ENCODE measurements at regions not wholly inside any gene's neighbourhood (a gene's known extent, or its start where the extent isn't known, plus 50 kb on each side); places are given as distances from the start of the nearest gene placed in this dataset.

DNA sequence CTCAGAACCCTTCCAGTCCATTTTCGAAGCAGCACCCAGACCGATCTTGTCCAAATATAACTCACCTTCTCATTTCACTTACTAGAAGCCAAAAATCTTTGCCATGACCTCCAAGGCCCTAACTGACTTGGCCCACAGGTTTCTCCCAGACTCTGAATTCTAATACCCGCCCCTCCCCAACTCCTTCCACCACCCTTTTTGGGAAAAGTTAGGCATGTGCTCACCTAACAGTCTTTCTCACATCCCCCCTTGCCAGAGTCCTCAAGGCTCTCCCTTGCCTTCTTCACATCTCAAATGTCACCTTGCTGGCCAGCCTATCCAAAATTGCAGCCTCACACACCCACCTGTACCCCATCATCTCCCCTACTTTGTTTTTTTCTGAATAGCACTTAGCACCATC is 369.3 kb downstream of the NXPE2 start:
- DNase-seq = no peak

DNA sequence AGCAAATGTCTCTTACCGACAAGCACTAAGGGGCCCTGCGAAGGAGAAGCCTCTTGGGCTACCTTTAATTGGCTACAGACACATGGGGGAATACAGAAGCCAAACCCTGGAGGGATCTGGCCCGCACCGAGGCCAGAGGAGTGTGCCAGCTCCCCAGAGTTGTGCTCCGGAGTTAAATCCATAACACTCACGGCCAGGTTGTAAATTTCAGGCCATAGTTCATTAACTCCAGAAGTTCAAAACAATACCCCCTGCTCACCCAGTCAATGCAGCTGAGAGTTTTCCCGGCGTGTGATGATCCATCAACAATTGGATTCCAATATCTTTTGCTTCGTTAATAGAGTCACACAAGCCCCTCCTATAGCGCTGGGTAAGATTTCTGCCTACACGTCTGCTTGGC is 371.5 kb downstream of the NXPE2 start:
- DNase-seq = no peak

DNA sequence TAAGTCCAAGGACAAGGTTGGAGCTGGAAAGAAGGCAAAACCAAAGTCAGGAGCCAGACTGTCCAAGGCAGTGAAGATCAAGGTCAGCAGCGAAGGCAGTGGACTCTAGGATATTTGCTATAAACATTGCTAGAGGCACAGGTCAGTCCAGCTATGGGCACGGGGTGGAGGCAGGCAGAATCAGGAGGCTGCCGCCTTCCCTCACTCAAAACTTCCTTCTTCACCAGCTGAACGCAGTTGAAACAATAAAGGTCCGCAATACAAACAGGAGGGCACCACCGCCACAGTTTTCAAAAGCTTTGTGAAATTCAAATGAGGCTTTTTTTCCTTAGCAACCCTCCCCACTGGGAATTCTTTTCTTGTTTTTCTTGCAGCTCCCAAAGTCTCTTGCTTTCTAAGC is 372.4 kb downstream of the NXPE2 start:
- DNase-seq = no peak

DNA sequence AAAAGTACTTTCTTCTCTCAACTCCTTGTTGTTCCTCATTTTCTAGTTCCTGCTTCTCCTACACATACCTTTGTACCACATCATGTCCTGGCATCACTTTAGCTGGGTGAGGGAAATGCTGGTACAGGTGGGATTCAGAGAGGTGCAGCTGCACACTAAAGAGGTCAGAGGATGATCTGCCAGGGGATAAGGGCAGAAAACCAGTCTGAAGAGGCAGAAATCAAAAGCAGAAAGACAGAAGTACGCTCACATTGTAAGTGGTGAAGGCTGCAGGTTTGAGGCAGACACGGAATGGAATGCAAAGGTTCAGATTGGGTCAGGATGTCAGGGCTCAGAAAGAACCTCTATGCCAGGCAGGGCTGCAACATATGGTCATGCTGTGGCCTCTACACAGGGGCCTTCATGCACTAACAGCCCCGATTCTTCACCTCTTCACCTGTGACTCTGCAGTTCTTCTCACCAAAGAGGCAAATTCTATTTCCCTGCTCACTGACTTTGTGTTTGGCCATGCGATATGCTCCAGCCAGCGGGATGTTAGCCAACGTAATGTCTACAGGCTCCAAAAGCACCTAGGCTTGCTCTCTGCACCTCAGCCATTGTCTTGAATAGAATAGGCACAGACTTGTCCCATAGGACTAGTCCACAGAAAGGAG is 373.7 kb downstream of the NXPE2 start:
- no peak for DNase-seq

DNA sequence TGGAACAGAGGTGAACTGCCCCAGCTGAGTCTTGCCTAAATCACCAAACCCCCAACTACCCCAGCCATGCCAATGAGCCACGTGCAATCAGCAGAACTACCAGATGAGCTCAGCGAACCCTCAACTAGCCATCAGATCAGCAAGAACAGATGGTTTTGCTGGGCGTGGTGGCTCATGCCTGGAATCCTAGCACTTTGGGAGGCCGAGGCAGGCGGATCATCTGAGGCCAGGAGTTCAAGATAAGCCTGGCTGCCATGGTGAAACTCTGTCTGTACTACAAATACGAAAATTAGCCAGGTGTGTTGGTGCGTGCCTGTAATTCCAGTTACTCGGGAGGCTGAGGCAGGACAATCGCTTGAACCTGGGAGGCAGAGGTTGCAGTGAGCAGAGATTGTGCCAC is 374.3 kb downstream of the NXPE2 start:
- no peak for DNase-seq

DNA sequence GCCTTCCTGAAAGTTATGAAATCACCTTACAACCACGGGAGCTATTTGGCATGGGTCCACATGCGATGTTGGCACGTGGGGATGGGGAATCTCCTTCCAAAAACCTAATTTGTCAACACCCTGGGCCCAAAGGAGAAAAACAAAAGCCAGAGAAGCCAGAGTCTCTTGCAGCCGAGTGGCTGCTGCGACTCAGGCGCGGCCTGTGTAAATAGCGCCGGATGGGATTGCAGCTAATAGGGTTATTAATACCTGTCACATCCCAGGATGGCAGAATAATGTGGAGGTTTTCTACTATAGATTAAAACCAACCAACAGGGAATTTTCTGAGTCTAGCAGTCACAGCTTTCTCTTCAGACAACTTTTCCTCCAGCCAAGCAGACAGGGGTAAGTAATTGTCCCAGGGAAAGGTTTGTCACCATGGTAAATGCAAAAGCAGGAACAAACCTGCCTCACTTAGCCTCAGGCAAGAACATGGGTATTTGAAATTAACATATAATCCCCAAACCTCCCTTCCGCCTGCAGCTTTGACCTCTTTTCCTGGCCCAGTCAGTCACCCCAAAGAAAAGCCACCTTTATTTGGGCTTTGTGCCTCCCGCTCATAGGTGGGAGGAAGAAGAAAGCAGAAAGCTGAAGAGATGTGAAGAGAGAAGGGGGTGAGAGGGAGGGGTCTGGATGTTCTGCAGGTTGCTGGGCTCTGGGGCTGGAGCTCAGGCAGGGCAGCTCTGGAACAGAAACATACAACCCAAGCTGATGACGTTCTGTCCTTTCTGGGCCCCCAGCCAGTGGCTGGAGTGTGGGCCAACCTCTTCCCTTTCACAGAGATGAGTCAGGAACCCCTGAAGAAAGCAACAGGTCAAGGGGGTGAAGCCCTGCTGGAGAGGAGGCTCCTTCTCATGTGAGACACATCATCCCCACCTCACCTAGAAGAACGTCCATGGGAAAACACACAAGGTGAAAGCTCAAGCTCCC is 376.5 kb downstream of the NXPE2 start:
- no peak for DNase-seq

DNA sequence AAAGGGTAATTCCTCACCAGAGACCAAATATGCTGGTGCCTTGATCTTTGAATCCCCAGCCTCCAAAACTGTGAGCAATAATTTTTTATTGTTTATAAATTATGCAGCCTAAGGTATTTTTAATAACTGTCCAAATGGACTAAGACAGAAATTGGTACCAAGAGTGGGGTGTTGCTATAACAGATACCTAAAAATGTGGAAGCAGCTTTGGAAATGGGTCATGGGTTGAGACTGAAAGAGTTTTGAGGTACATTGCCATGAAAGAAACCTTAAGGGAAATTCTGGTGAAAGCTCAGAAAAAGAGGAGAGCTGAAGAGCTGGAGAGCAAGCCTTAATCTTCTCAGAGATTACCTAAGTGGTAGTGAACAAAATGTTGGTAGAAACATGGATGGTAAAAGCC is 378.2 kb downstream of the NXPE2 start:
- no peak for DNase-seq

DNA sequence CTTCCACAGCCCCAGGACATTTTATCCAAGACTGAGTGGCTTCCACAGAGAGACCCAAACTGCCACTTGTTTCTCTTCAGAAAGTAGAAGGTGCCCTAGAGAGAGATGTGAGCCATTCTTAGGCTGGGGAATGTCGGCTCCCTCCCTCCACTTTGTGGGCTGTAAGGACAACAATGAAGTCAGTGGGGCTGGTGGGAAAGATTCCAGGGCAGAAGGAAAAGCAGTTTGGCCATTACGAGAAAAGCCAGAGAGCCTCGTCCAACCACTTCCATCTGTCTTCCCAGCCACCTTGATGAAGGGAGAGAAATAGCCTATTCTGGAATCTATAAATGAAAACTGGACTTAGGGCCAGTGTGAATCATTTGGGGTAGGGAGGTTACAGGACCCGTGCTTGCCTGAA is 382.5 kb downstream of the NXPE2 start:
- DNase-seq = no peak

DNA sequence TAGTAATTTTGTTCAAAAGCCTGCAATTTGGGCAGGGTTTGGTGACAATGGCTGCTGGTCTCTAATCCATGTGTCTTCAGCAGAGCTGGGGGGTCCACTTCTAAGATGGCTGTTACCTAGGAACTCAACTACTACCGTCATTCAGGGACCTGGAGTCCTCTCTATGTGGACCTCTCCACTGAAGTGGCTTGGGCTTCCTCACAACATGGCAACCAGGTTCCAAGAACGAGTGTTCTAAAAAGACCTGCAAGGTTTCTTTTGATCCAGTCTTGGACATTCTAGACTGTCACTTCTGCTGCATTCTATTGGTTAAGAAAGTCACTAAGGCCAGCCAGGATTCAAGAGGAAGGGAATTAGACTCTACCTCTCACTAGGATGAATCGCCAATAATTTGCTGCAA is 387.0 kb downstream of the NXPE2 start:
- no peak for DNase-seq

DNA sequence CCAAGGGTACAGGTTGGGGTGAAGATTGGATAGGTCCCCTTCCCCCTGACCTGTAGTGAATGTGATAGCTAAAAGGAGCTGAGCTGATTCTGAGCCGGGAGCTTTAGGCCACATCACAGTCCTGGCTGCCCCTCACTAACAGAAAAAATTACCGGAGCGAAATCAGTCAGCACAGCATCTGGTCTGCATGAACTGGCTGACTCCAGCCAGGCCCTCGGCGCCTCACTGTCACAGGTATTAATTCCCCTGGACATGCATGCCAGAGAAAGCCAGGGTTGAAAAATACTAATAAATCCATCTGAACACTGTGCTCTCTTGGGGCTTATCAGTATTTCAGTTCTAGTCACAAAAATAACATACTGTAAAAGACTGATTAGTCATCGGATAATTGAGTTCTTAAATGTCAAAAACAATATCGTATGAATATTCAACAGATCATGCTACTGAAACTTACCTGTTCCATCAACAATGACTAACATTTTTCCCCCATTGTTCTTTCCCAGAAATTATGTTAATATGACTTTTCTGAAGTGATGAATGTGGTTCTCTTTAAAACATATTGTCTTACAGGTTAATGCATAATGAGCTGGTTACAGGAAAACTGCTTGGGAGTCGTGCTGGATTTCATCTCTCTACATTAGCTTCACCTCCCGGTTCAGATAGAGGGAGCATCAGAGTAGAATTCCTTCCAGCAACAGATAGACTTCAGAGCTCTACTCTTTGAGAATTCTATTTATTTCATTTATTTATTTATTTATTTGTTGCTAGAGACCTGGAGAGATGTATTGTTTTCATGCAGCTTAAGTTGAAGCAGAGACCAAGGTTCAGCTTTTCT is 387.7 kb downstream of the NXPE2 start:
- DNase-seq = no peak

DNA sequence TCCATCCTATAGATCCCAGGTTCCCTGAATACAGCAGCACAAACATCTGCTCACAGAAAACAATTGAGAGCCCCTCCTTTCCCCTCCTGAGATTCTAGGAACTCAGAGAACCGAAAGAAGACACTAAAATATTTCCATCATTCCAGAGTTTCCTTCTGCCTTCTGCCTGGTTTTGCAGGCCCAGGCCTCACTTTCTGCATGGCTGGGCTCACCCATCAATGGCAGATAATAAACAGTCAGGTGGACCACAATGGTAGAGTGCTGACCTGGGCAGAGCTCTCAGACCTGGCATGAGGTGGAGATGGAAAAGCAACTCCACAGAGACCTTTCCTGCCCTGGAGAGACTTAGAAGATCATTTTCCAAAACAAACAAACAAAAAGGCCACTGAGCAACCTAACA is 389.1 kb downstream of the NXPE2 start:
- DNase-seq = no peak

DNA sequence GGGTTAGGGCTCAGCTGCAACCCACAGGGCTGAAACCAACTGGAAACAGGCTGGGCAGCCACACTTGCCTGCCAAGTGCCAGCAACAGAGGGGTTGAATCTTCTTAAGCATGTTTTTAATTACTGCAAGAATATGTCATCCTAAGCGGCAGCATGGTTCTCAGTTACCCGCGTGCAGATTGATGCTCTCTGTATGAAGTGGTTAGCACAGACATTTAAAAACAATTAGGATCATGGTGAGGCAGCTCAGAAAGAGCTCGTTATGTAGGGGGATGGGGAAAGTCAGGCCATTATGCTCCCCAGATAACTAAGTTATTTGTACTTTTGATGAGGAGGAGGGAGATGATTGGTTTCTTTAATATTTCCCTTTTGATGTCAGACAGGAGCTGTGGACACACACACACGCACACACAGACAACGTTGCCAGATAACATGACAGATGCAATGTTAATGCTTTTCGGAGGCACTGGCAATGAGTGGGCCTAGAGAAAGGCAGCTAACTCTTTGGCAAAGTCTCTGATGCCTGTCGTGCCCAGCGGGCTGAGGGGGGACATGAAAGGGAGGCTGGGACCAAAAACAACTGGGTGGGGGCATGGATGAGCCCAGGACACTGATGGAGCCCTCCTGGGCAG is 389.7 kb downstream of the NXPE2 start:
- no peak for DNase-seq

DNA sequence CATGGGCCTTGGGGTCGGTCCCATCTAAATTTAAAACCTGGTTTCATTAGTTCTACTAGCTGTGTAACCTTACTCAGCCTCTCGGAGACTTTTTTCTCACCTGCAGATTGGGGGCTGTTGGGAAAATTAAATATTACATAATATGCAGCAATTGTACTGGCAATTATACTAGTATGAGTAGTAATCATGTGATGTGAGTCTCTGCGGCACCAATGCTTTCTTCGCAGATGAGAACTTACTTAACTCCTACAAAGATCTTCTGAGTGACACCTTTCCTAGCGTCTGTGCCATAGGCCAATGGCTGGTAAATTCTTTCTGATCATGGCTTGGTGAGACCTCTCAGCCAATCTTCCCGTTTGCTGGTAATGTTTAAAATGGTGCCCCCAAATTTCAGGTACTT is 391.3 kb downstream of the NXPE2 start:
- no peak for DNase-seq

DNA sequence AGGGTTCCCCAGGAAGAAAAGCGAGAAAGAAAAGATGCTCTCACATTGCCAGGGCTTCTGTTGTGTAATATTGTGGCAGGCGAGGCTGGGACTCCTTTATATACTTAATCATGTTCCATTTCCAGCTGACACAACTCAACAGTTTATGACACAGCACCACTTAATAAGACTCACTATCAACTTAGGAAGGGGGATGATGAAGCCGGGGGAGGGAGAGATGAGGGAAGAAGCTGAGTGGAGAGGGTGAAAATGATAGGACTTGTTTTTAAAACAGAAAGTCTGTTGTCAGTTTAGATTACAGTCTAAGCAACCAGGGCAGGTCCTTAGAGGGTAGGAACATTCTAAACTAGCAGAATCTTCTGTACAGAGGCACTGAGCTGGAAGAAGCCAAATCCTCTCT is 397.0 kb downstream of the NXPE2 start:
- no peak for DNase-seq

DNA sequence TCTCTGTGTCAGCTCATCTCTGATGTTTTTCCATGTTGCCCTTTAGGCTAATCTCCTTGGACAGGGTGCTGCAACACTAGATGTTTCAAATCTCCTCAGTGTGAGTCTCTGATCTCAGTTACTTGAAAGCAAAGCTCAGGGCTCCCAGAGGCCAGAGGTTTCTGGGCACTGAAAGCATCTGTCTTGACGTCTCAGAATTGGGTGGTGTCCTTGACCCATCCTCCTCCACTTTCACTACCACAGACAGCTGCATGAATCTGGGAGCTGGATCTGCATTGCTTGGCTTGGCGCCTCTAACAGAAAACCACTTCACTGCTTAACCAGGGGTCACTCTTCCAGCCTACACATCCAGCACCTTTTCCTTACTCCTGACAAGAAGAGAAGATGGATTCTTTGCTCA is 399.4 kb downstream of the NXPE2 start:
- DNase-seq = no peak

DNA sequence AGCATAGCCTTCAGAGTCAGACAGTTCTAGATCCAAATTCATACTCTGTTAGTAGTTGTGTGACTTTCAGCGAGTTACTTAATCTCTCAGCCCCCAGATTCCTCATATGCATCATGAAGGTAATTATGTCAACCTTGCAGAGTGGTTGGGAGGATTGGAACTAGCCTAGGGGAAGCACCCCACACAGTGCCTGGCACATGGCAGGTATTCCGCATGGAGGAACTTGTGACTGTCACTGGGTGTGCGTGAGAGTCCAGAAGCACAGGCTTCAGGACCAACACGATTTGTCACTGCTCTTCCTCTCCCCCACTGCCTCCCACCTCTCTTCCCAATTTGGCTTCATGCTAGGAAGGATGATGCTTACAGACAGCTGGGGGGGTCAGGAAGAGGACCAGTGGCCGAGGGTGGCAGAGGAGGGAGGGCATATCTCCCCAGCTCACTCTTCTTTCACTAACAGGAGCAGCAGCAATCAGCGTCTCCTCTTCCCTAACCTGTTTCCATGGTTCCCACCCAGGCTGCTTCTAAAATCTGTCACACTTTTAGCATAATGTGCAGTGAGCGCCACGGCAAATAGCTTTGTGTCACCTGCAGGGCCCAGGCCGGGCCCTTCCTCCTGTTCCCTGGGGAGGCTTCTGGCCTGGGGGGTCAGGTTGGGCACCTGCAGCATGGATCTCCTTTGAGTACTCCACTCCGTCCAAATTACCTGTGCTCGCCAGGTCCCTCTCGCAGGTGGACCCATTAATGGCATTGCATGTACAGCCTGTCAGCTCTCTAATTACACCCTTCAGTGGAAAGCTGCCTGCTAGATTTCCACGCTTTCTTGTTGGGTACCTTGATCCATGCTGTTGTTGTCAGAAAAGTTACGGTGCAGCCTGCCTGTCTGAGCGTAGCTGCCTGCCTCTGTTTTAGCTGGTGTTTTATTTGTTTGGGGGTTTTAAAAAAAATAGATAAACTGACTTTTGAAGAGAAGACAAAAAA is 400.4 kb downstream of the NXPE2 start:
- DNase-seq = no peak

DNA sequence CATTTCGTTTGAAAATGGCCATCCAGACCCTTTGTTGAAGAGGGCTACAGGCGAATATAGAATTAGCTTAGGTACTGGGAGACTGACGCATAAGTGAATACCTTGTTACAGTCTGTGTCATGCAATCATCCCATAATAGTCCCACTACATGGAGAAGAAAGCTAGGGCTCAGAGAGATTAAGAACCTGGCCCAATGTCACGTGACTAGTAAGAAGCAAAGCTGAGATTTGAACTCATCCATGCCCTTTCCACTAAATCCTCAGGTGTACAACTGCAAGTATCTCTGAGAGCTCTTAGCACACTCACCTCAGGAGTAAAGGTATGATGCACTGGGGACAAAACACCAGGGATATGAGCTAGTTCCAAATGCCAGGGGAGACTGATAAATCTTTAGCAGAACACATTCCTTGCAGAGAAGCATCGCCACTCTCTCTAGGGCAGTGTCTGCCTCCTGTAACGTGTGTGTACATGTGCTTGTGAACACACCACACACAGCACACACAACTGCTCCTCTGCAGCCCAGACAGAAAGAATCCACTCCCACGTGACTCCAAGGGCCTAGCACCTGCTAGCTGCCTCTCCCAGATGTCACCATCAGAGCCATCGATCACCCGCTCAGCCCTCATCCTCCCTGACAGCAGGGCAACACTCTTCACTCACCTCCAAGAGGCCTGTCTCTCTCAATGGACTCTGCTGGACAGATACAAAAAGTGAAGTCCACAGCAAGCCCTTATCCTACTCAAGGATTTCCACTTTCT is 402.8 kb downstream of the NXPE2 start:
- no peak for DNase-seq

DNA sequence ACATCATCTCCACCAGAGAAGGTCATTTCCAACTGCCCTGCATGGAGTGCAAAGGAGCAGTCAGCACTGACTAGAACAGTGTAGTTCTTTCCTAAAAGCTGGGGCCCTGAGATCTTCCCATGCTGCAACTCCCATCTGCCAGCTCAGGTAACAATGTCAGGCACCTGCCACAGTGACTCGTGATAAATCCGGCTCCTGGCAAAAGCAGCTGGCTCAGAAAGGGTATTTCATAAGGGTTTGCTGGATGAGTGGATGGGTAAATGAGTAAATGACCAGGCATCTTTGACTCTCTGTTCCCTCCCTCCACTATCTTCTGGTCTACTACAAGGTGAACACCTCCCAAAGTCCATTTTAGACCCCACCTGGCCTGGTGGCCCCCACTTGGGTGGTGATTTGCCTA is 403.6 kb downstream of the NXPE2 start:
- DNase-seq = no peak

DNA sequence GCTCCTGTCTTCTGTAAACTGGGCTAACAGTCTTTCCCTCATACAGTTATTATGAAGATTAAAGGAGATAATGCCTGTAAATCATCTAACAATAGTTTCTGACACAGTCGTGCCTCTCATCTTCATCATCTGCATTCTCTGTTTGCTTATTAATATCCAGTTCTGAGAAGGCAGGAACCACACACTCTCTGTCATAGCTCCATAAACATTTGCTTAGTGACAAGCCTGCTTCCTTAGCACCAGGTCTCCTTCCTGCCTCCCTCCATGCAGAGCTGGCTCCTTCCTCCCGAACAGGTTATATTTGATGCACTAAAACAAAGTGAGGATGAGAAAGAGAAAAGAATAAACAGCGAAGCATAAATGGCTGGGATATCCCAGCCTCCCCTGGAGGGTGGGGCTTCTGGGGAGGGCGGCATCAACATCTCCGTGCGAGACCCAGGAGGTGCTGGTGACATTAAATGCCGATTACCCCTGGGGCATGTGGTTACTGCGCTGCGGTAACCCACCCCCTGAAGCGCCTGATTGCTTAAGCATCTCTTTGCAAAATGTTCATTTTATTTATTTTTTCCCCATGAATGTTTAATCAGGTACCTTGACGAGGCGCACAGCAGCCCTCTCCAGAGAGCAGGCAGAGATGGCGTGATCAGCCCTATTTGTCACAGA is 404.9 kb downstream of the NXPE2 start:
- DNase-seq = no peak

DNA sequence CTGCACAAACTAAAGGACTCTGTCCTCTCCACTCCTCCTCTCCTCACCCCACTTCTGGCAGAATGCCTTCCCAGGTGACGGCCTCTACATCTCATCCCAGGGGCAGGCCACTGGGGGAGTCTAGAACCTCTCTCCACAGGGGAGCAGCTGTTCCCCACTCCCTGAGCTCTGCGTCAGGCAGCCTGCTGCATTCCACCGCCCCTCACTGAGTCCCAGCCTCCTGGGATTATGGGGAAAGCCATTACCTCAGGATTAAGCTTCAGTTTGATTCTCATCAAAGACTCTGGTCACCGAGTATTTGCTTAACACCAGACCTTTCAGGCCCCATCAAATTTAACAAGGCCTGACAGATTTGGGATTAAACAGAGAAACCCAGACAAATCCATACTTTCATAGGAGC is 405.9 kb downstream of the NXPE2 start:
- no peak for DNase-seq

All from CD4-positive, alpha-beta T cell treated with Interleukin-17A for 1 hour (primary cell).